Hepatocyte (in vitro differentiated cells): ENCODE measurements at regions not wholly inside any gene's neighbourhood (a gene's known extent, or its start where the extent isn't known, plus 50 kb on each side); places are given as distances from the start of the nearest gene placed in this dataset.
"Not testable (repeated sequence)": the region's sequence is repeated elsewhere in the genome, so short reads cannot be mapped to it uniquely, and the experiment has no call there.

ENCODE experiments used
- DNase-seq: peaks from one replicate; pipeline ENCODE4 v3.0.0-alpha.2; 2016; ENCODE audit warnings: low spot score
- H2AFZ ChIP-seq: fragments of 200-600 bp; sonication (generic); 2 replicates; pipeline ENCODE4 v1.6.0; 2016; ENCODE audit warnings: antibody characterized with exemption, mild to moderate bottlenecking
- H3K27ac ChIP-seq: fragments of 200-600 bp; sonication (generic); 2 replicates; pipeline ENCODE4 v1.5.1; 2016; ENCODE audit warnings: mild to moderate bottlenecking
- H3K27me3 ChIP-seq: fragments of 200-600 bp; sonication (generic); 2 replicates; pipeline ENCODE4 v1.6.1; 2016
- H3K36me3 ChIP-seq: fragments of 200-600 bp; sonication (generic); replicated peaks from 2 replicates; pipeline ENCODE4 v1.5.1; 2016; ENCODE audit warnings: low read depth; ENCODE audit not compliant: insufficient read depth
- H3K4me1 ChIP-seq: fragments of 200-600 bp; sonication (generic); 2 replicates; pipeline ENCODE4 v1.5.1; 2016; ENCODE audit warnings: mild to moderate bottlenecking, moderate library complexity; ENCODE audit not compliant: insufficient read depth
- H3K4me2 ChIP-seq: fragments of 200-600 bp; sonication (generic); 2 replicates; pipeline ENCODE4 v1.6.0; 2016
- H3K4me3 ChIP-seq: fragments of 200-600 bp; sonication (generic); 2 replicates; pipeline ENCODE4 v1.5.1; 2016; ENCODE audit warnings: mild to moderate bottlenecking
- H3K79me2 ChIP-seq: fragments of 200-600 bp; sonication (generic); 2 replicates; pipeline ENCODE4 v1.6.0; 2017; ENCODE audit warnings: mild to moderate bottlenecking
- H3K9me2 ChIP-seq: fragments of 200-600 bp; sonication (generic); replicated peaks from 2 replicates; pipeline ENCODE4 v1.6.0; 2017; ENCODE audit warnings: mild to moderate bottlenecking; ENCODE audit not compliant: insufficient read depth
- H3K9me3 ChIP-seq: fragments of 200-600 bp; sonication (generic); 2 replicates; pipeline ENCODE4 v1.5.1; 2016; ENCODE audit warnings: low read depth, mild to moderate bottlenecking
- H4K20me1 ChIP-seq: fragments of 200-600 bp; sonication (generic); 2 replicates; pipeline ENCODE4 v1.6.0; 2016; ENCODE audit warnings: mild to moderate bottlenecking; ENCODE audit not compliant: insufficient read depth, poor library complexity, severe bottlenecking
- EZH2 ChIP-seq: fragments of 200-600 bp; sonication (generic); IDR thresholded peaks from 2 replicates; pipeline ENCODE4 v1.6.1; 2016; ENCODE audit warnings: antibody characterized with exemption, mild to moderate bottlenecking, borderline replicate concordance
- EZH2phosphoT487 ChIP-seq: fragments of 200-600 bp; sonication (generic); IDR thresholded peaks from one replicate; pipeline ENCODE4 v1.6.1; 2018; ENCODE audit warnings: antibody characterized with exemption, mild to moderate bottlenecking, low read depth, moderate library complexity; ENCODE audit not compliant: unreplicated experiment, severe bottlenecking
- WGBS: methylation state at CpG from one replicate; pipeline ENCODE4 v1.1.6; 2016; ENCODE audit warnings: low lambda C conversion rate; ENCODE audit errors: missing lambda C conversion rate; 5-methylcytosine and 5-hydroxymethylcytosine counted together
- TF ChIP-seq, protein P1 (sequence below): fragments of 200-600 bp; sonication (generic); IDR thresholded peaks from 2 replicates; pipeline ENCODE4 v1.5.1; 2016; ENCODE audit warnings: antibody characterized with exemption, mild to moderate bottlenecking; ENCODE audit not compliant: poor library complexity

DNA sequence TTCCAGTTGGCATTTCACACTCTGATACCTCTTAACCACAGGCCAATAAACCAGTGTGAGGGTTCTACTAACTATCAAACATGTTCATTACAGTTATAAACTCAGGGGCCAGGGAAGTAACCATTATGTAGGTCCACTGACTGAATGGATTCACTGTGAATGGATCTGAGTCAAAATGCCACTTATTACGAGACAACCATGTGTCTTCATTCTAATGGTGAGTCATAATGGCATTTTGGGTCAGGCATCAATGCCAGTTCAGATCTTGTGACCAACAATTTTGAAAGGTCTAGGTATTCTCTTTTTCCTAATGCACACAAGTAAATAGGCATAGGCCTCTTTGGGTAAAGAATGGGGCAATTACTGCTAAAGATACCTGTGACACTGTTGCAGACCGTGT lies 112.2 kb upstream of the HEY2 start:
- H3K36me3 ChIP-seq, result no peaks in the 10 kb centered on the region
- no peaks in the 10 kb centered on the region for H3K9me3 ChIP-seq
- no peaks in the 10 kb centered on the region for H3K79me2 ChIP-seq
- H3K4me2 ChIP-seq, result no peak overlapping the region
- H4K20me1 ChIP-seq, result no peaks in the 10 kb centered on the region
- H3K27ac ChIP-seq, result no peak overlapping the region
- TF ChIP-seq, protein P1, sequence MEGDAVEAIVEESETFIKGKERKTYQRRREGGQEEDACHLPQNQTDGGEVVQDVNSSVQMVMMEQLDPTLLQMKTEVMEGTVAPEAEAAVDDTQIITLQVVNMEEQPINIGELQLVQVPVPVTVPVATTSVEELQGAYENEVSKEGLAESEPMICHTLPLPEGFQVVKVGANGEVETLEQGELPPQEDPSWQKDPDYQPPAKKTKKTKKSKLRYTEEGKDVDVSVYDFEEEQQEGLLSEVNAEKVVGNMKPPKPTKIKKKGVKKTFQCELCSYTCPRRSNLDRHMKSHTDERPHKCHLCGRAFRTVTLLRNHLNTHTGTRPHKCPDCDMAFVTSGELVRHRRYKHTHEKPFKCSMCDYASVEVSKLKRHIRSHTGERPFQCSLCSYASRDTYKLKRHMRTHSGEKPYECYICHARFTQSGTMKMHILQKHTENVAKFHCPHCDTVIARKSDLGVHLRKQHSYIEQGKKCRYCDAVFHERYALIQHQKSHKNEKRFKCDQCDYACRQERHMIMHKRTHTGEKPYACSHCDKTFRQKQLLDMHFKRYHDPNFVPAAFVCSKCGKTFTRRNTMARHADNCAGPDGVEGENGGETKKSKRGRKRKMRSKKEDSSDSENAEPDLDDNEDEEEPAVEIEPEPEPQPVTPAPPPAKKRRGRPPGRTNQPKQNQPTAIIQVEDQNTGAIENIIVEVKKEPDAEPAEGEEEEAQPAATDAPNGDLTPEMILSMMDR, result no peak
- TF ChIP-seq EZH2phosphoT487 (no peak), EZH2 (no peak)
- 91% methylated on average over 2 of the region's 2 CpGs for WGBS
- H2AFZ ChIP-seq, result no peak overlapping the region
- no peak for DNase-seq
- no peaks in the 10 kb centered on the region for H3K27me3 ChIP-seq
- no peaks in the 10 kb centered on the region for H3K9me2 ChIP-seq
- H3K4me3 ChIP-seq, result no peak overlapping the region
- no peaks in the 10 kb centered on the region for H3K4me1 ChIP-seq

DNA sequence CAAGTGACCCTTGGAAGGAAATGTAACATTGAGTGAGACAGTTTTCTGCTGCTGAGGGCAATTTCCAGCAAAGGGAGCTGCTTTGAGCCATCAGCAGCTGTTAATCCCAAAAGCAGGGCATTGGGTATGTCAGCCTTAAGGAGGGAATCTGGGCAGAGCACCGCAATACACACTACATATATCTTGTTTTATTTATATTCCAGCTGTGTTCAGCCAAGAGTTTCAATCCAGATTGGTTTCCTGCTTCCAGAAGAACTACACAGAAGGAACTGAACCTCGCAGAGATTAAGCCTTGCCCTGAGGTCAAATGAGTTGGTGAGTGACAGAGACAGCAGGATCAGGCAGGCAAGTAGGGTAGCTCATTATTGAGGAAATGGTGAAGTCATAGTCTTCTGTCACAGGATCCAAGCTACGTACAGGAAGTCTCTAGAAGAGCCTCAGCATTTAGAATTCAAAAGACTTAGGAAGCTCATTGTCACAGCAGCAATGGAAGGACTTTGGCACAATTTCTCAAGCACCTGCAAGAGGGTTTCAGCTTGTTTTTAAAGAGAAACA lies 109.9 kb upstream of the HEY2 start:
- TF ChIP-seq EZH2phosphoT487, result no peak
- TF ChIP-seq EZH2, result no peak
- TF ChIP-seq, protein P1, result no peak
- Histone ChIP-seq H4K20me1 (no peaks in the 10 kb centered on the region), H3K27ac (no peak overlapping the region)

DNA sequence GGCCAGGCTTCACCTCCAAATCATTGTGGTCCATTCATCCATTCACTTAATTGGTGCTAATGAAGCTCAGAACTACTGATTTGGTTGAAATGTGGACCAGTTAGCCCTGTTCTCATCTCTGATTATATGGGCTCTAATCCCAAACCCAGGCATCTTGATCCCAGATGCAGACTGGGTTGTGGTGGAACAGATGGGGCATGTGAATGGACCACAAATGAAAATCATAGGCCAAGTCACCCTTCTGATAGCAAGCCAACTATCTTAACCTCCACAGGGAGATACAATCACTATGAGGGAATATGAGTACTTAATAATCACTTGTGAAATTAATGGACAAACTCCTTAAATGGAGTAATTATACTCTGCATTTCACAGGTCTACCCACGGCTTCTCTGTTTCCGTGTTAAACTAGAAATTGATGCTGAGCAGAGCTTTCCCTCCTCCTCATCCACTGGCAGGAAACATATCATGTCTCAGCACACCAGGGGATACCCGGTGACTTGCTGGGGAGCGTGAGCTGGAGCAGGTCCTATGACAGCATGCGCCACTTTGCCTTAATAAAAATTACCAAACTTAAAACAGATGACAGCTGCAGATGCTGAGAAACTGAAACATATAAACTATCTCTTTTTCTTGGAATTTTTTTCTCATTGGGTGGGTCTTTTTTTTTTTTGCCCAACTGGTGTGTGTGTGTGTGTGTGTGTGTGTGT lies 108.8 kb upstream of the HEY2 start:
- H3K9me2 ChIP-seq, result no peaks in the 10 kb centered on the region
- H3K4me1 ChIP-seq, result no peaks in the 10 kb centered on the region
- no peak overlapping the region for H3K4me3 ChIP-seq
- H3K27me3 ChIP-seq, result no peaks in the 10 kb centered on the region
- no peak for DNase-seq
- H3K79me2 ChIP-seq, result no peaks in the 10 kb centered on the region
- TF ChIP-seq EZH2phosphoT487, result no peak
- TF ChIP-seq EZH2, result no peak
- TF ChIP-seq, protein P1, result no peak
- no peak overlapping the region for H2AFZ ChIP-seq
- H3K36me3 ChIP-seq, result no peaks in the 10 kb centered on the region
- no peaks in the 10 kb centered on the region for H3K9me3 ChIP-seq
- no peak overlapping the region for H3K27ac ChIP-seq
- no peaks in the 10 kb centered on the region for H4K20me1 ChIP-seq
- 71% methylated on average over 5 of the region's 5 CpGs for WGBS
- H3K4me2 ChIP-seq, result no peak overlapping the region

More for the DNA sequence above, 109.9 kb upstream of the HEY2 start:
- no peaks in the 10 kb centered on the region for H3K9me3 ChIP-seq
- H3K36me3 ChIP-seq, result no peaks in the 10 kb centered on the region
- no peaks in the 10 kb centered on the region for H3K9me2 ChIP-seq
- DNase-seq, result no peak
- H3K27me3 ChIP-seq, result no peaks in the 10 kb centered on the region
- 74% methylated on average over 3 of the region's 3 CpGs for WGBS
- no peaks in the 10 kb centered on the region for H3K4me1 ChIP-seq
- no peak overlapping the region for H3K4me3 ChIP-seq
- H3K79me2 ChIP-seq, result no peaks in the 10 kb centered on the region
- H2AFZ ChIP-seq, result no peak overlapping the region
- no peak overlapping the region for H3K4me2 ChIP-seq

DNA sequence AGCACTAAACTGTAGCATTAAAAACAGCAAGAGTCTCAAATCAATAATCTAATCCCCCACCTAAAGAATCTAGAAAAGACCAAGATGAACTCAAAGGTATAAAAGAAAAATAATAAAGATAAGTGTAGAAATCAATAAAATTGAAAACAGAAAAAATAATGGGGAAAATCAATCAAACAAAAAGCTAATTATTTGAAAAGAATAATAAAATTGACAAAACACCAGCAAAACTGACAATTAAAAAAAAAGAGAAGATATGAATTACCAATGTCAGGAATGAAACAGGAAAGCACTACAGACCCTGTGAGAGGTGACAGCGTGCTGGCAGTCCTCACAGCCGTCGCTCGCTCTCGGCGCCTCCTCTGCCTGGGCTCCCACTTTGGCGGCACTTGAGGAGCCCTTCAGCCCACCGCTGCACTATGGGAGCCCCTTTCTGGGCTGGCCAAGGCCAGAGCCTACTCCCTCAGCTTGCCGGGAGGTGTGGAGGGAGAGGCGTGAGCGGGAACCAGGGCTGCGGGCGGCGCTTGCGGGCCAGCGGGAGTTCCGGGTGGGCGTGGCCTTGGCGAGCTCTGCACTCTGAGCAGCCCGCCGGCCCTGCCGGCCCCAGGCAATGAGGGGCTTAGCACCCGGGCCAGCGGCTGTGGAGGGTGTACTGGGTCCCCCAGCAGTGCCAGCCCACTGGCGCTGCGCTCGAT lies 105.3 kb upstream of the HEY2 start:
- H3K4me3 ChIP-seq, H3K79me2 ChIP-seq, H2AFZ ChIP-seq, H3K4me2 ChIP-seq, H3K4me1 ChIP-seq, H3K36me3 ChIP-seq, H3K27me3 ChIP-seq, H3K9me3 ChIP-seq, H3K9me2 ChIP-seq, DNase-seq, H3K27ac ChIP-seq, H4K20me1 ChIP-seq: not testable (repeated sequence)
- WGBS, result 95% methylated on average over 24 of the region's 27 CpGs
